Ovary (tissue), 3 donors: ENCODE measurements at regions not wholly inside any gene's neighbourhood (a gene's known extent, or its start where the extent isn't known, plus 50 kb on each side); places are given as distances from the start of the nearest gene placed in this dataset.

Experiments used
- POLR2A ChIP-seq: fragments of 450-650 bp; IDR thresholded peaks from one replicate; pipeline ENCODE4 v1.6.1; 2017; ENCODE audit warnings: antibody characterized with exemption, mild to moderate bottlenecking, moderate library complexity
- TF ChIP-seq, protein P1 (sequence below), 3 donors: fragments of 450-650 bp in 2 of 3; fragments of 200-600 bp in 1 of 3; IDR thresholded peaks; one replicate each; pipeline versions ENCODE4 v1.5.1 to v1.8.0; 2016 to 2022; ENCODE audit warnings: antibody characterized with exemption in 3 of 3, mild to moderate bottlenecking in 1 of 3
- donor health status: DM: no; HTN: no; CAD: no.

GRCh38 chr14:50014809-50015430 is 101.5 kb downstream of the VCPKMT start:
- no peak for TF ChIP-seq POLR2A
- TF ChIP-seq, protein P1, sequence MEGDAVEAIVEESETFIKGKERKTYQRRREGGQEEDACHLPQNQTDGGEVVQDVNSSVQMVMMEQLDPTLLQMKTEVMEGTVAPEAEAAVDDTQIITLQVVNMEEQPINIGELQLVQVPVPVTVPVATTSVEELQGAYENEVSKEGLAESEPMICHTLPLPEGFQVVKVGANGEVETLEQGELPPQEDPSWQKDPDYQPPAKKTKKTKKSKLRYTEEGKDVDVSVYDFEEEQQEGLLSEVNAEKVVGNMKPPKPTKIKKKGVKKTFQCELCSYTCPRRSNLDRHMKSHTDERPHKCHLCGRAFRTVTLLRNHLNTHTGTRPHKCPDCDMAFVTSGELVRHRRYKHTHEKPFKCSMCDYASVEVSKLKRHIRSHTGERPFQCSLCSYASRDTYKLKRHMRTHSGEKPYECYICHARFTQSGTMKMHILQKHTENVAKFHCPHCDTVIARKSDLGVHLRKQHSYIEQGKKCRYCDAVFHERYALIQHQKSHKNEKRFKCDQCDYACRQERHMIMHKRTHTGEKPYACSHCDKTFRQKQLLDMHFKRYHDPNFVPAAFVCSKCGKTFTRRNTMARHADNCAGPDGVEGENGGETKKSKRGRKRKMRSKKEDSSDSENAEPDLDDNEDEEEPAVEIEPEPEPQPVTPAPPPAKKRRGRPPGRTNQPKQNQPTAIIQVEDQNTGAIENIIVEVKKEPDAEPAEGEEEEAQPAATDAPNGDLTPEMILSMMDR (IDR thresholded peaks at IDR 0.05) = no peak
